ENCODE measurements at regions not wholly inside any gene's neighbourhood (a gene's known extent, or its start where the extent isn't known, plus 50 kb on each side); places are given as distances from the start of the nearest gene placed in this dataset.

GRCh38 chr3:68436619-68437401 lies 495.5 kb downstream of the TAFA4 start:
- Histone ChIP-seq H3K4me1 (no peaks in the 10 kb centered on the region), H3K4me3 (no peak overlapping the region), H3K27ac (no peak overlapping the region), H3K27me3 (no peaks in the 10 kb centered on the region), H3K36me3 (no peaks in the 10 kb centered on the region), H3K9me3 (no peaks in the 10 kb centered on the region)
- TF ChIP-seq CTCF (IDR thresholded peaks at IDR 0.05), result no peak
- TF ChIP-seq EP300 (IDR thresholded peaks at IDR 0.05), result no peak
- no peak for TF ChIP-seq POLR2A (IDR thresholded peaks at IDR 0.05)
- no peak for DNase-seq (ENCODE audit: low spot score in 2 of 2)
- 90 to 94% methylated on average over 3 of the region's 3 CpGs for WGBS, 2 donors

GRCh38 chr3:68428495-68428894 lies 503.9 kb downstream of the TAFA4 start:
- H3K9me3 ChIP-seq, result no peaks in the 10 kb centered on the region
- H3K4me3 ChIP-seq, result no peak overlapping the region
- no peaks in the 10 kb centered on the region for H3K4me1 ChIP-seq
- H3K27ac ChIP-seq, result no peak overlapping the region
- no peaks in the 10 kb centered on the region for H3K36me3 ChIP-seq
- no peak for DNase-seq (ENCODE audit: low spot score in 2 of 2)
- H3K27me3 ChIP-seq, result no peaks in the 10 kb centered on the region
- WGBS, 2 donors, result 75 to 82% methylated on average over 2 of the region's 2 CpGs
- no peak for TF ChIP-seq POLR2A (IDR thresholded peaks at IDR 0.05)
- TF ChIP-seq EP300 (IDR thresholded peaks at IDR 0.05), result no peak
- TF ChIP-seq CTCF (IDR thresholded peaks at IDR 0.05), result no peak

GRCh38 chr3:68424796-68425460 lies 507.4 kb downstream of the TAFA4 start:
- TF ChIP-seq CTCF (IDR thresholded peaks at IDR 0.05) (no peak), EP300 (IDR thresholded peaks at IDR 0.05) (no peak), POLR2A (IDR thresholded peaks at IDR 0.05) (no peak)
- no peak for DNase-seq (ENCODE audit: low spot score in 2 of 2)
- Histone ChIP-seq H3K27me3 (no peaks in the 10 kb centered on the region), H3K4me1 (no peaks in the 10 kb centered on the region), H3K4me3 (no peak overlapping the region), H3K27ac (no peak overlapping the region), H3K36me3 (no peaks in the 10 kb centered on the region), H3K9me3 (no peaks in the 10 kb centered on the region)
- 57 to 63% methylated on average over 7 of the region's 7 CpGs for WGBS, 2 donors

GRCh38 chr3:68408626-68409025 lies 523.7 kb downstream of the TAFA4 start:
- Histone ChIP-seq H3K4me1 (no peaks in the 10 kb centered on the region), H3K4me3 (no peak overlapping the region), H3K27me3 (no peaks in the 10 kb centered on the region), H3K9me3 (no peaks in the 10 kb centered on the region), H3K27ac (no peak overlapping the region), H3K36me3 (no peaks in the 10 kb centered on the region)
- no peak for DNase-seq (ENCODE audit: low spot score in 2 of 2)
- 51 to 57% methylated on average over 1 of the region's 1 CpG for WGBS, 2 donors
- TF ChIP-seq POLR2A (IDR thresholded peaks at IDR 0.05) (no peak), EP300 (IDR thresholded peaks at IDR 0.05) (no peak), CTCF (IDR thresholded peaks at IDR 0.05) (no peak)

GRCh38 chr3:68403741-68404140 lies 528.6 kb downstream of the TAFA4 start:
- H3K9me3 ChIP-seq, result no peaks in the 10 kb centered on the region
- no peaks in the 10 kb centered on the region for H3K36me3 ChIP-seq
- H3K4me3 ChIP-seq, result no peak overlapping the region
- H3K27me3 ChIP-seq, result no peaks in the 10 kb centered on the region
- H3K4me1 ChIP-seq, result no peaks in the 10 kb centered on the region
- no peak for DNase-seq (ENCODE audit: low spot score in 2 of 2)
- TF ChIP-seq EP300 (IDR thresholded peaks at IDR 0.05) (no peak), POLR2A (IDR thresholded peaks at IDR 0.05) (no peak), CTCF (IDR thresholded peaks at IDR 0.05) (no peak)
- no peak overlapping the region for H3K27ac ChIP-seq

All from tibial nerve (tissue), 4 donors.